ENCODE measurements at regions not wholly inside any gene's neighbourhood (a gene's known extent, or its start where the extent isn't known, plus 50 kb on each side); places are given as distances from the start of the nearest gene placed in this dataset.

DNA sequence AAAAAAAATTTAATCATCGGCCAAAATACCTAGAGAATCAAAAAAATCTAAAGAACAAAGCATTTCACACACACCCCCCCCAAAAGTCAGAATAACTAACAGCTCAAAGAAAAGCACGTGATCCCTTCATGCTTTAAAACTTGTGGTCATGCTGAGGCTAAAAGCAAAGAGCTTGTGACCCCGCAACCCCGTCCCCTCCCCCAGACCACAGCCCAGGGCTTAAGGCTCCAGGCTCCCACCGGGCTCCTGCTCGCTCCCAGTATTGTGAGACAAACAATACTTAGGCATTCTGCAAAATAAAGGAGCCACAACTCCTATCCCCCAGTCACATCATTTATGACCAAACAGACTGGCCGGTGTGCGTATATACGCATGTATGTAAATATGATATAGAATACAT, 62.1 kb upstream of the CCDC160 start:
- peak; percentile 44 for DNase-seq (ENCODE audit: low read depth, low spot score)
- Mint-ChIP-seq H3K27ac (ENCODE audit: unreplicated experiment) (peak overlapping the region; percentile 99), H3K9me3 (peaks cover 3% of the 10 kb centered on the region), H3K4me1 (peaks cover 62% of the 10 kb centered on the region), H3K36me3 (ENCODE audit: low read depth) (peaks cover 20% of the 10 kb centered on the region), H3K4me3 (peak overlapping the region; percentile 92), H3K27me3 (ENCODE audit: low read depth) (peaks cover 7% of the 10 kb centered on the region)
- TF ChIP-seq, protein P1, sequence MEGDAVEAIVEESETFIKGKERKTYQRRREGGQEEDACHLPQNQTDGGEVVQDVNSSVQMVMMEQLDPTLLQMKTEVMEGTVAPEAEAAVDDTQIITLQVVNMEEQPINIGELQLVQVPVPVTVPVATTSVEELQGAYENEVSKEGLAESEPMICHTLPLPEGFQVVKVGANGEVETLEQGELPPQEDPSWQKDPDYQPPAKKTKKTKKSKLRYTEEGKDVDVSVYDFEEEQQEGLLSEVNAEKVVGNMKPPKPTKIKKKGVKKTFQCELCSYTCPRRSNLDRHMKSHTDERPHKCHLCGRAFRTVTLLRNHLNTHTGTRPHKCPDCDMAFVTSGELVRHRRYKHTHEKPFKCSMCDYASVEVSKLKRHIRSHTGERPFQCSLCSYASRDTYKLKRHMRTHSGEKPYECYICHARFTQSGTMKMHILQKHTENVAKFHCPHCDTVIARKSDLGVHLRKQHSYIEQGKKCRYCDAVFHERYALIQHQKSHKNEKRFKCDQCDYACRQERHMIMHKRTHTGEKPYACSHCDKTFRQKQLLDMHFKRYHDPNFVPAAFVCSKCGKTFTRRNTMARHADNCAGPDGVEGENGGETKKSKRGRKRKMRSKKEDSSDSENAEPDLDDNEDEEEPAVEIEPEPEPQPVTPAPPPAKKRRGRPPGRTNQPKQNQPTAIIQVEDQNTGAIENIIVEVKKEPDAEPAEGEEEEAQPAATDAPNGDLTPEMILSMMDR (conservative IDR thresholded peaks at IDR 0.05) = no peak

DNA sequence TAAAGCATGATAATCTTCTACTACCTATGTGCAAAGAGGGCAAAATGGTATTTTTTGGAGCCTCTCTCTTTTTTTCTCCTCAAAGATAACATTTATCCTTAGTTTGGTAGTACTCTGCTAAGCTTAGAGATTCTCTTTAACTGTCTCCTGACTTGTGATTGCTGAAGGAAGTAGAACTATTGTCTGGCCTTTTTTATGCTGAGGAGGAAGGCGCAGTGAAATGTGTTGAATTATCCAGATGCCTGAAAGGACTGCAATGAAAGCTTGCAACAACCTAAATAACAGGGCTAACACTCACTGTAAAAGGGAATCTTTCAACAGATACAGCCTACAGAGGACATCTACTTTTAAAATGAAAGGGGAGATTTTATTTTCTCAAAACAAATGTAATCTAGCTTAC, 59.5 kb upstream of the CCDC160 start:
- Mint-ChIP-seq H3K4me3 (peak overlapping the region; percentile 22), H3K9me3 (no peaks in the 10 kb centered on the region), H3K4me1 (peaks cover 70% of the 10 kb centered on the region), H3K27ac (ENCODE audit: unreplicated experiment) (peak overlapping the region; percentile 60), H3K27me3 (ENCODE audit: low read depth) (peaks cover 7% of the 10 kb centered on the region), H3K36me3 (ENCODE audit: low read depth) (peaks cover 4% of the 10 kb centered on the region)
- TF ChIP-seq, protein P1 (conservative IDR thresholded peaks at IDR 0.05) = no peak
- no peak for DNase-seq (ENCODE audit: low read depth, low spot score)

DNA sequence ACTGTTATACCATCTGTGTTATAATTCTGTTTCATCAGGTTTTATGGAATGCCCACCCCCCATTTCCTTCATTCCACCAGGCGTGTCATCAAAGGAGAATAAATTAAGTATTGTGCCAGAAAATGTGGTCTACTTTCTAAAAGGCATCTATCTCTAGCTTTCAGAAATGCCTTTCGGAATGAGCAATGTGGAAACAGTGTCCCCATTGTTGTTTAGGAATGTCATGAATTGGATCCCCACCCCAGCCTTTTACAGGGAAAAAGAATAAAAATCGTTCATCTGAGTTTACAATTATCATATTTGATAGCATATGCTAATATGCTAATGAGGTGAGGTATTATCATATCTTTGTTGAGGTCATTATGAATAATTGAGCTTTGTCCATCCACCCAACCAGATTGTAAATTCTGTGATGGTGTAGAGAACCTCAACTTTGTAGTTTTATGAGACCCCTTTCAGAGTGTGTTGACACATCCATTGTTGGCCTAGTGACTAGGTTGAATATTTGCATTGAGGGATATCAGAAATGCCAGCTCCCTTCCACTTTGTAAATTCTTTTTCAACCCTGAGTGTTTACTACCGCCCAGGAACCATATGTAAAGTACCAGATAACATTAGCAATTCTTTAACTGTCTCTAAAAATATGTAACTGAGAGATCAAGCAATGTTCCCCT, 56.2 kb upstream of the CCDC160 start:
- DNase-seq (ENCODE audit: low read depth, low spot score) = no peak
- Mint-ChIP-seq H3K9me3 (peaks cover 3% of the 10 kb centered on the region), H3K36me3 (ENCODE audit: low read depth) (no peaks in the 10 kb centered on the region), H3K4me1 (peaks cover 65% of the 10 kb centered on the region), H3K27me3 (ENCODE audit: low read depth) (no peaks in the 10 kb centered on the region), H3K27ac (ENCODE audit: unreplicated experiment) (peak overlapping the region; percentile 91), H3K4me3 (peak overlapping the region; percentile 50)
- TF ChIP-seq, protein P1 (conservative IDR thresholded peaks at IDR 0.05) = no peak

DNA sequence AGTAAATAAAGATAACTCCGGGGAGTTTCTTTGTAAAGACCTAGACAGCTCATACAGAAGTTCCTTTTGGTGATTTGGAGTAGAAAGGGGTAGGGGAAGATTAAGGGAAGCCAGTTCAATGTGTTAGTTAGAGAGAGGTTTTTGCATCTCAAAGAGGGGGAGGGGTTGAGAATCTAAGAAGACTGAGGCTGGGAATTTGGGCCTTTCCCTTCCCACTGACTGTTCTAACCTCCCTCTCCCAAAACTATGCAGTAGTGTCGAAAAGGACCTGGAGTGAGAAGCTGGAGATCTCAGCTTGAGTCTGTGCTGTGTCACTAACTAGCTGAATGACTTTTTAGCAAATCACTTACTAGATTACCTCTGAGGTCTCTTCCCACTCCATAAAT, 55.7 kb upstream of the CCDC160 start:
- Mint-ChIP-seq H3K27me3 (ENCODE audit: low read depth) (no peaks in the 10 kb centered on the region), H3K36me3 (ENCODE audit: low read depth) (no peaks in the 10 kb centered on the region), H3K27ac (ENCODE audit: unreplicated experiment) (peak overlapping the region; percentile 90), H3K4me1 (peaks cover 67% of the 10 kb centered on the region), H3K4me3 (peak overlapping the region; percentile 50), H3K9me3 (peaks cover 3% of the 10 kb centered on the region)
- DNase-seq (ENCODE audit: low read depth, low spot score) = no peak
- TF ChIP-seq, protein P1 (conservative IDR thresholded peaks at IDR 0.05) = no peak

DNA sequence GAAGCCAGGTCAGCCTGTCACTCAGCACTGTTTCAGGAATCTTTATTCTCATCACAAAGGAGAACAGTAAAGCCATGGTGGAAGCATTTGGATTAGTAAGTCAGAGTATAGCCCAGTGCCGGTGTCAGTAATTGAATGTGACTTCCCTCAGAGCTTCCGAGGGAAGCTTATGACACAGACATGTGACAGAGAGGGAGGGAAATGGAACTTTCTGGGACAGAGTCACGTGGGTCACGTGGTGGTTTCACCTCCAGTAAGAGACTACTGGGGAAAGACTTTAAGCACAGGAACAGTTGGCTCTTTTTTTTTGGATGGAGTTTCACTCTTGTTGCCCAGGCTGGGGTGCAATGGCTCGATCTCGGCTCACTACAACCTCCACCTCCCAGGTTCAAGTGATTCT, 53.3 kb upstream of the CCDC160 start:
- TF ChIP-seq, protein P1 (conservative IDR thresholded peaks at IDR 0.05) = no peak
- H3K27ac Mint-ChIP-seq (ENCODE audit: unreplicated experiment) = peak overlapping the region; percentile 80
- no peak overlapping the region for H3K4me3 Mint-ChIP-seq
- H3K36me3 Mint-ChIP-seq (ENCODE audit: low read depth) = no peaks in the 10 kb centered on the region
- H3K9me3 Mint-ChIP-seq = peaks cover 3% of the 10 kb centered on the region
- no peak for DNase-seq (ENCODE audit: low read depth, low spot score)
- no peaks in the 10 kb centered on the region for H3K27me3 Mint-ChIP-seq (ENCODE audit: low read depth)
- H3K4me1 Mint-ChIP-seq = peaks cover 75% of the 10 kb centered on the region

All from neural crest cell (in vitro differentiated cells).